NCI-H2196 (cell line): ENCODE measurements at regions not wholly inside any gene's neighbourhood (a gene's known extent, or its start where the extent isn't known, plus 50 kb on each side); places are given as distances from the start of the nearest gene placed in this dataset.

Experiments
- DNase-seq: peaks from one replicate; lab custom pipeline; 2025; ENCODE audit not compliant: unreplicated experiment; lab: John Stamatoyannopoulos, UW

GRCh38 chr14:104383996-104384775 lies 195.4 kb upstream of the C14orf180 start:
- DNase-seq, result no peak

GRCh38 chr14:104384776-104385071 lies 194.8 kb upstream of the C14orf180 start:
- DNase-seq, result no peak

GRCh38 chr14:104385111-104385510 lies 194.5 kb upstream of the C14orf180 start:
- no peak for DNase-seq

GRCh38 chr14:104385531-104386101 lies 193.9 kb upstream of the C14orf180 start:
- DNase-seq, result no peak

- no peak for DNase-seq
These were observed 193.3 kb upstream of the C14orf180 start for GRCh38 chr14:104386151-104386841.

- DNase-seq, result no peak
These were observed 192.2 kb upstream of the C14orf180 start for GRCh38 chr14:104387022-104388010.

GRCh38 chr14:104388011-104388521 lies 191.5 kb upstream of the C14orf180 start:
- DNase-seq, result no peak

- DNase-seq, result no peak
These were observed 190.8 kb upstream of the C14orf180 start for GRCh38 chr14:104388541-104389325.

GRCh38 chr14:104389326-104390220 lies 190.0 kb upstream of the C14orf180 start:
- DNase-seq, result no peak

GRCh38 chr14:104390221-104390931 lies 189.2 kb upstream of the C14orf180 start:
- DNase-seq, result no peak

- no peak for DNase-seq
These were observed 188.3 kb upstream of the C14orf180 start for GRCh38 chr14:104390941-104391901.

GRCh38 chr14:104392001-104392395 lies 187.6 kb upstream of the C14orf180 start:
- no peak for DNase-seq

- DNase-seq, result no peak
These were observed 187.0 kb upstream of the C14orf180 start for GRCh38 chr14:104392396-104393198.

- no peak for DNase-seq
These were observed 186.2 kb upstream of the C14orf180 start for GRCh38 chr14:104393199-104393897.

- DNase-seq, result no peak
These were observed 185.6 kb upstream of the C14orf180 start for GRCh38 chr14:104393898-104394381.

- no peak for DNase-seq
These were observed 185.1 kb upstream of the C14orf180 start for GRCh38 chr14:104394409-104394851.
